ENCODE measurements at regions not wholly inside any gene's neighbourhood (a gene's known extent, or its start where the extent isn't known, plus 50 kb on each side); places are given as distances from the start of the nearest gene placed in this dataset.

GRCh38 chr12:45666396-45666795, 63.1 kb upstream of the ARID2 start:
- TF ChIP-seq CTCF (IDR thresholded peaks at IDR 0.05) (no peak), POLR2A (IDR thresholded peaks at IDR 0.05) (no peak)
